PC-9 (cell line): ENCODE measurements at regions not wholly inside any gene's neighbourhood (a gene's known extent, or its start where the extent isn't known, plus 50 kb on each side); places are given as distances from the start of the nearest gene placed in this dataset.
A peak's percentile ranks its signal among the peaks of the same experiment; 100 is the strongest.

Experiments
- BruUV-seq: library from RNA; stranded (reverse); fragments of 400-500 nt; replicated peaks from 2 replicates; lab custom pipeline; 2021; lab: Mats Ljungman, UMichigan
- CTCF ChIA-PET: fragments of 300-600 bp; sonication (Branson Sonifier 250); formaldehyde crosslinking; loops from one replicate; lab custom pipeline; 2022; ENCODE audit warnings: antibody characterized with exemption; lab: Charles Lee
- POLR2A ChIA-PET: fragments of 300-600 bp; sonication (Branson Sonifier 250); formaldehyde crosslinking; loops from one replicate; lab custom pipeline; 2022; ENCODE audit warnings: antibody characterized with exemption; ENCODE audit not compliant: unreplicated experiment; lab: Charles Lee
- DNase-seq, 2 experiments: peaks; one replicate each; pipeline versions ENCODE4 v3.0.0 to v3.0.0-alpha.2; 2015 to 2022; ENCODE audit warnings: mixed read lengths in 1 of 2
- H2AFZ ChIP-seq: fragments of 200-600 bp; sonication (generic); 2 replicates; pipeline ENCODE4 v1.8.1; 2017; ENCODE audit warnings: antibody characterized with exemption
- H3F3A ChIP-seq: fragments of 200-600 bp; sonication (generic); 2 replicates; pipeline ENCODE4 v1.8.1; 2017; ENCODE audit warnings: antibody characterized with exemption, mild to moderate bottlenecking, low read depth; ENCODE audit not compliant: insufficient read depth
- H3K27ac ChIP-seq: fragments of 200-600 bp; sonication (generic); 2 replicates; pipeline ENCODE4 v1.6.1; 2016; ENCODE audit warnings: mixed run types
- H3K27me3 ChIP-seq: fragments of 200-600 bp; sonication (generic); 2 replicates; pipeline ENCODE4 v1.6.1; 2016; ENCODE audit warnings: low read depth, mixed run types; ENCODE audit not compliant: insufficient read depth
- H3K36me3 ChIP-seq: fragments of 200-600 bp; sonication (generic); 2 replicates; pipeline ENCODE4 v1.6.1; 2016; ENCODE audit warnings: low read depth, mixed run types
- H3K4me1 ChIP-seq: fragments of 200-600 bp; sonication (generic); replicated peaks from 2 replicates; pipeline ENCODE4 v1.6.1; 2016; ENCODE audit warnings: mixed run types; ENCODE audit not compliant: insufficient read depth
- H3K4me2 ChIP-seq: fragments of 200-600 bp; sonication (generic); 2 replicates; pipeline ENCODE4 v1.6.1; 2017; ENCODE audit warnings: mixed run types
- H3K4me3 ChIP-seq: fragments of 200-600 bp; sonication (generic); 2 replicates; pipeline ENCODE4 v1.6.1; 2016; ENCODE audit warnings: mixed run types
- H3K79me2 ChIP-seq: fragments of 200-600 bp; sonication (generic); 2 replicates; pipeline ENCODE4 v1.6.1; 2017; ENCODE audit warnings: low read depth, mixed run types
- H3K9me2 ChIP-seq: fragments of 200-600 bp; sonication (generic); 2 replicates; pipeline ENCODE4 v1.8.1; 2017; ENCODE audit warnings: mild to moderate bottlenecking; ENCODE audit not compliant: insufficient read depth
- H3K9me3 ChIP-seq: fragments of 200-600 bp; sonication (generic); 2 replicates; pipeline ENCODE4 v1.8.1; 2016; ENCODE audit warnings: low read depth; ENCODE audit not compliant: insufficient read depth
- H4K20me1 ChIP-seq: fragments of 200-600 bp; sonication (generic); 2 replicates; pipeline ENCODE4 v1.8.1; 2017; ENCODE audit not compliant: insufficient read depth
- CTCF ChIP-seq: fragments of 200-600 bp; sonication (generic); conservative IDR thresholded peaks from 2 replicates; pipeline ENCODE4 v1.6.1; 2017; ENCODE audit warnings: mixed run types, antibody characterized with exemption, mild to moderate bottlenecking, moderate library complexity
- EZH2 ChIP-seq: fragments of 200-600 bp; sonication (generic); IDR thresholded peaks from 2 replicates; pipeline ENCODE4 v1.8.0; 2017; ENCODE audit warnings: antibody characterized with exemption, low read depth
- intact Hi-C: fragments of 100-400 bp; cut with micrococcal nuclease; formaldehyde crosslinking; loops from one replicate; pipeline ENCODE4 v1.10.0; 2022; ENCODE audit not compliant: unreplicated experiment

GRCh38 chr5:119741691-119742090, 112.3 kb downstream of the FAM170A start:
- H3K27ac ChIP-seq = no peak overlapping the region
- no peak for TF ChIP-seq EZH2
- no peak for TF ChIP-seq CTCF
- no peaks in the 10 kb centered on the region for H3K36me3 ChIP-seq
- H3K4me3 ChIP-seq = no peak overlapping the region
- no peak for DNase-seq
- no peaks in the 10 kb centered on the region for H3K9me2 ChIP-seq
- ChIA-PET CTCF (no interaction called here), POLR2A (no interaction called here)
- no peaks in the 10 kb centered on the region for H4K20me1 ChIP-seq
- H3K27me3 ChIP-seq = no peaks in the 10 kb centered on the region
- BruUV-seq = no TSS peak
- no peak overlapping the region for H2AFZ ChIP-seq
- H3K4me2 ChIP-seq = no peak overlapping the region
- H3K4me1 ChIP-seq = no peaks in the 10 kb centered on the region
- H3F3A ChIP-seq = no peaks in the 10 kb centered on the region
- intact Hi-C loops = loop anchor here (5.0 kb wide), 1 partner anchor 754 kb away; the partner anchor contains the start of gene DTWD2
- H3K79me2 ChIP-seq = no peaks in the 10 kb centered on the region
- no peaks in the 10 kb centered on the region for H3K9me3 ChIP-seq

GRCh38 chr5:119742311-119742710, 113.0 kb downstream of the FAM170A start:
- H3K4me1 ChIP-seq = no peaks in the 10 kb centered on the region
- no peak overlapping the region for H3K4me2 ChIP-seq
- H3K79me2 ChIP-seq = no peaks in the 10 kb centered on the region
- no peaks in the 10 kb centered on the region for H3K9me3 ChIP-seq
- H3K27me3 ChIP-seq = no peaks in the 10 kb centered on the region
- no peak overlapping the region for H3K27ac ChIP-seq
- TF ChIP-seq EZH2 (no peak), CTCF (no peak)
- H3K4me3 ChIP-seq = no peak overlapping the region
- no peaks in the 10 kb centered on the region for H4K20me1 ChIP-seq
- ChIA-PET CTCF (no interaction called here), POLR2A (no interaction called here)
- no peak overlapping the region for H2AFZ ChIP-seq
- intact Hi-C loops = loop anchor here (5.0 kb wide), 1 partner anchor 755 kb away; the partner anchor contains the start of gene DTWD2
- BruUV-seq = no TSS peak
- no peak for DNase-seq
- H3K9me2 ChIP-seq = no peaks in the 10 kb centered on the region
- no peaks in the 10 kb centered on the region for H3K36me3 ChIP-seq
- no peaks in the 10 kb centered on the region for H3F3A ChIP-seq

- H3K27me3 ChIP-seq = no peaks in the 10 kb centered on the region
- DNase-seq = peak; percentile 10 to 37
- no peaks in the 10 kb centered on the region for H3F3A ChIP-seq
- H3K79me2 ChIP-seq = no peaks in the 10 kb centered on the region
- BruUV-seq = no TSS peak
- no peaks in the 10 kb centered on the region for H4K20me1 ChIP-seq
- no peaks in the 10 kb centered on the region for H3K9me3 ChIP-seq
- H3K4me2 ChIP-seq = no peak overlapping the region
- H3K9me2 ChIP-seq = no peaks in the 10 kb centered on the region
- intact Hi-C loops = loop anchor here (5.0 kb wide), 1 partner anchor 757 kb away; the partner anchor contains the start of gene DTWD2
- CTCF ChIA-PET = no interaction called here
- POLR2A ChIA-PET = no interaction called here
- TF ChIP-seq CTCF (peak; percentile 75), EZH2 (no peak)
- no peak overlapping the region for H2AFZ ChIP-seq
- no peaks in the 10 kb centered on the region for H3K4me1 ChIP-seq
- no peak overlapping the region for H3K4me3 ChIP-seq
- H3K27ac ChIP-seq = no peak overlapping the region
- H3K36me3 ChIP-seq = no peaks in the 10 kb centered on the region
Observed at GRCh38 chr5:119743927-119744326, 114.6 kb downstream of the FAM170A start.
